Activated CD8-positive, alpha-beta memory T cell treated with anti-CD3 and anti-CD28 coated beads, Interleukin-2, amount 10 ng/mL, durations not matched to agents 7 days and 5 days (primary cell): ENCODE measurements at regions not wholly inside any gene's neighbourhood (a gene's known extent, or its start where the extent isn't known, plus 50 kb on each side); places are given as distances from the start of the nearest gene placed in this dataset.
"Not testable (repeated sequence)": the region's sequence is repeated elsewhere in the genome, so short reads cannot be mapped to it uniquely, and the experiment has no call there.

ENCODE experiments used
- ATAC-seq: fragments of 150-1000 bp; cut with Tn5 transposase; one replicate; pipeline ENCODE4 v1.10.0; 2021; ENCODE audit warnings: moderate library complexity
- CTCF ChIA-PET: fragments of 350-600 bp; sonication (Branson Sonifier 250); formaldehyde crosslinking; loops from one replicate; lab custom pipeline; 2021; ENCODE audit warnings: antibody characterized with exemption; lab: Charles Lee
- DNase-seq: peaks from one replicate; pipeline ENCODE4 v3.0.0-alpha.2; 2020
- H3K27ac Mint-ChIP-seq: one replicate; pipeline ENCODE4 v1.8.0; 2021; ENCODE audit warnings: mild to moderate bottlenecking, mixed read lengths
- H3K27me3 Mint-ChIP-seq: one replicate; pipeline ENCODE4 v1.8.0; 2021; ENCODE audit warnings: mixed read lengths
- H3K36me3 Mint-ChIP-seq: one replicate; pipeline ENCODE4 v1.8.0; 2021; ENCODE audit warnings: mild to moderate bottlenecking, mixed read lengths
- H3K4me1 Mint-ChIP-seq: one replicate; pipeline ENCODE4 v1.8.0; 2021; ENCODE audit warnings: mixed read lengths
- H3K4me3 Mint-ChIP-seq: one replicate; pipeline ENCODE4 v1.8.0; 2021; ENCODE audit warnings: mild to moderate bottlenecking, moderate library complexity, mixed read lengths
- H3K9me3 Mint-ChIP-seq: one replicate; pipeline ENCODE4 v1.8.0; 2022; ENCODE audit warnings: low read depth, mixed read lengths

GRCh38 chr15:67925182-67925581 is 85.3 kb upstream of the RNU6-1 start:
- DNase-seq = no peak
- Mint-ChIP-seq H3K36me3 (no peaks in the 10 kb centered on the region), H3K27ac (no peak overlapping the region), H3K4me1 (no peaks in the 10 kb centered on the region), H3K4me3 (no peak overlapping the region), H3K9me3 (peaks cover 3% of the 10 kb centered on the region), H3K27me3 (no peaks in the 10 kb centered on the region)
- ATAC-seq = no peak
- CTCF ChIA-PET = no interaction called here

GRCh38 chr15:67927501-67928168 is 87.8 kb upstream of the RNU6-1 start:
- no peaks in the 10 kb centered on the region for H3K4me1 Mint-ChIP-seq
- no peak for ATAC-seq
- H3K9me3 Mint-ChIP-seq = peaks cover 3% of the 10 kb centered on the region
- CTCF ChIA-PET = no interaction called here
- H3K4me3 Mint-ChIP-seq = no peak overlapping the region
- no peak for DNase-seq
- H3K27me3 Mint-ChIP-seq = no peaks in the 10 kb centered on the region
- no peak overlapping the region for H3K27ac Mint-ChIP-seq
- no peaks in the 10 kb centered on the region for H3K36me3 Mint-ChIP-seq

DNA sequence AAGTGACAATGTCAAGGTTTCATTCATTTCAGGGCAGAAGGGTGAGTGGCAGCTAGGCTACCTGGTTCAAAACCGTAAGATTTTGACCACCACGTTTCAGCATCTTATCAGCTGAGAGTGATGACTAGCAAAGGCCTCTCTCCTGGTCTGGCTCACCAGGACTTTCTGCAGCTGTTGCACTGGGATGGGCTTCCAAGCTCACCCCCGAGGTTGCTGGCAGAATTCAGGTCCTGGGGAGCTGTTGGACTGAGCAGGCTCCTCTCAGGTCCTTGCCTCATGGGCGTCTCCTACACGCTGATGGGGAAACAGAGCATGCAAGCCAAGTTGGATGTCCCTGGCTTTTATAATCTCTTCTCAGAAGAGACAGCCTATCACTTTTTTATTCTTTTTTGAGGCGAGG is 88.8 kb upstream of the RNU6-1 start:
- Mint-ChIP-seq H3K27me3 (no peaks in the 10 kb centered on the region), H3K4me3 (no peak overlapping the region), H3K9me3 (peaks cover 3% of the 10 kb centered on the region), H3K4me1 (no peaks in the 10 kb centered on the region), H3K36me3 (no peaks in the 10 kb centered on the region), H3K27ac (no peak overlapping the region)
- DNase-seq (no peak), ATAC-seq (no peak)
- CTCF ChIA-PET = no interaction called here

GRCh38 chr15:67930720-67931119 is 90.9 kb upstream of the RNU6-1 start:
- H3K4me1 Mint-ChIP-seq = no peaks in the 10 kb centered on the region
- no peak for DNase-seq
- H3K27ac Mint-ChIP-seq = no peak overlapping the region
- no peaks in the 10 kb centered on the region for H3K9me3 Mint-ChIP-seq
- H3K27me3 Mint-ChIP-seq = no peaks in the 10 kb centered on the region
- CTCF ChIA-PET = interaction anchor here (1.3 kb wide), 1 partner anchor 15 kb away, joined by 3 read pairs; no protein-coding TSS in a partner anchor
- no peaks in the 10 kb centered on the region for H3K36me3 Mint-ChIP-seq
- ATAC-seq = no peak
- no peak overlapping the region for H3K4me3 Mint-ChIP-seq

GRCh38 chr15:67931861-67932260 is 92.0 kb upstream of the RNU6-1 start:
- Mint-ChIP-seq H3K4me1 (no peaks in the 10 kb centered on the region), H3K4me3 (no peak overlapping the region)
- CTCF ChIA-PET = no interaction called here

GRCh38 chr15:67934126-67934525 is 94.3 kb upstream of the RNU6-1 start:
- ATAC-seq = not testable (repeated sequence)

More at GRCh38 chr15:67931861-67932260, 92.0 kb upstream of the RNU6-1 start:
- no peak overlapping the region for H3K27ac Mint-ChIP-seq
- ATAC-seq (no peak), DNase-seq (no peak)
- H3K36me3 Mint-ChIP-seq = no peaks in the 10 kb centered on the region
- no peaks in the 10 kb centered on the region for H3K9me3 Mint-ChIP-seq
- no peaks in the 10 kb centered on the region for H3K27me3 Mint-ChIP-seq

GRCh38 chr15:67935244-67935643 is 95.4 kb upstream of the RNU6-1 start:
- no peaks in the 10 kb centered on the region for H3K9me3 Mint-ChIP-seq
- H3K4me3 Mint-ChIP-seq = no peak overlapping the region
- H3K4me1 Mint-ChIP-seq = no peaks in the 10 kb centered on the region
- no peaks in the 10 kb centered on the region for H3K36me3 Mint-ChIP-seq
- H3K27ac Mint-ChIP-seq = no peak overlapping the region
- ATAC-seq (no peak), DNase-seq (no peak)
- H3K27me3 Mint-ChIP-seq = no peaks in the 10 kb centered on the region
- CTCF ChIA-PET = interaction anchor here (0.7 kb wide), 1 partner anchor 400 kb away, joined by 4 read pairs; no protein-coding TSS in a partner anchor

More at GRCh38 chr15:67934126-67934525, 94.3 kb upstream of the RNU6-1 start:
- CTCF ChIA-PET, H3K27ac Mint-ChIP-seq, DNase-seq, H3K4me3 Mint-ChIP-seq, H3K36me3 Mint-ChIP-seq, H3K9me3 Mint-ChIP-seq, H3K27me3 Mint-ChIP-seq, H3K4me1 Mint-ChIP-seq: not testable (repeated sequence)

DNA sequence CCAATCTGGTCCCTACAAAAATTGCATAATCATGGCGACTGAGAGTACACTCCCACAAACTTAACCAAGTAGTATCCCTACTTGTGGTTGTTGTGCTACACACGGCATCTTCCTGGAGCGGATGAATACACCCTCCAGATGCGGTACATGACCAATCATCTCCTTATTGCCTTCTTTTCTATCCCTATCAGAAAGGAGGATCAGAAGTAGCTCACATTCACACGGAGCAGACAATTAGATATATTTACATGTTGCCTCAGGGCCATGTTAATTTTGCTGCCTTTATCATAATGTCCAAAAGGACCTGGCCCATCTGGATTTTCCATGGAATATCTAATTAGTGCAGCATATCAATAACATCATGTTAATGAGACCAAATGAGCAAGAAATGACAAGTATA is 96.4 kb upstream of the RNU6-1 start:
- CTCF ChIA-PET = no interaction called here
- Mint-ChIP-seq H3K27me3 (no peaks in the 10 kb centered on the region), H3K4me1 (no peaks in the 10 kb centered on the region), H3K27ac (no peak overlapping the region), H3K4me3 (no peak overlapping the region), H3K9me3 (no peaks in the 10 kb centered on the region), H3K36me3 (no peaks in the 10 kb centered on the region)
- ATAC-seq (no peak), DNase-seq (no peak)

GRCh38 chr15:67937153-67937761 is 97.4 kb upstream of the RNU6-1 start:
- CTCF ChIA-PET = no interaction called here
- no peaks in the 10 kb centered on the region for H3K4me1 Mint-ChIP-seq
- DNase-seq = no peak
- H3K27ac Mint-ChIP-seq = no peak overlapping the region
- H3K27me3 Mint-ChIP-seq = no peaks in the 10 kb centered on the region
- ATAC-seq = no peak
- no peak overlapping the region for H3K4me3 Mint-ChIP-seq
- H3K36me3 Mint-ChIP-seq = no peaks in the 10 kb centered on the region
- no peaks in the 10 kb centered on the region for H3K9me3 Mint-ChIP-seq

DNA sequence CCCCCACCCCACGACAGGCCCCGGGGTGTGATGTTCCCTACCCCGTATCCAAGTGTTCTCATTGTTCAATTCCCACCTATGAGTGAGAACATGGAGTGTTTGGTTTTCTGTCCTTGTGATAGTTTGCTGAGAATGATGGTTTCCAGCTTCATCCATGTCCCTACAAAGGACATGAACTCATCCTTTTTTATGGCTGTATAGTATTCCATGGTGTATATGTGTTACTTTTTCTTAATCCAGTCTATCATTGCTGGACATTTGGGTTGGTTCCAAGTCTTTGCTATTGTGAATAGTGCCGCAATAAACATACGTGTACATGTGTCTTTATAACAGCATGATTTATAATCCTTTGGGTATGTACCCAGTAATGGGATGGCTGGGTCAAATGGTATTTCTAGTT is 99.3 kb upstream of the RNU6-1 start:
- H3K27ac Mint-ChIP-seq, H3K36me3 Mint-ChIP-seq, H3K9me3 Mint-ChIP-seq, DNase-seq, CTCF ChIA-PET, ATAC-seq, H3K4me3 Mint-ChIP-seq, H3K27me3 Mint-ChIP-seq, H3K4me1 Mint-ChIP-seq: not testable (repeated sequence)

- H3K27ac Mint-ChIP-seq, CTCF ChIA-PET, H3K4me1 Mint-ChIP-seq, DNase-seq, H3K36me3 Mint-ChIP-seq, ATAC-seq, H3K9me3 Mint-ChIP-seq, H3K4me3 Mint-ChIP-seq, H3K27me3 Mint-ChIP-seq: not testable (repeated sequence)
These were observed 99.9 kb upstream of the RNU6-1 start for GRCh38 chr15:67939588-67940323.

DNA sequence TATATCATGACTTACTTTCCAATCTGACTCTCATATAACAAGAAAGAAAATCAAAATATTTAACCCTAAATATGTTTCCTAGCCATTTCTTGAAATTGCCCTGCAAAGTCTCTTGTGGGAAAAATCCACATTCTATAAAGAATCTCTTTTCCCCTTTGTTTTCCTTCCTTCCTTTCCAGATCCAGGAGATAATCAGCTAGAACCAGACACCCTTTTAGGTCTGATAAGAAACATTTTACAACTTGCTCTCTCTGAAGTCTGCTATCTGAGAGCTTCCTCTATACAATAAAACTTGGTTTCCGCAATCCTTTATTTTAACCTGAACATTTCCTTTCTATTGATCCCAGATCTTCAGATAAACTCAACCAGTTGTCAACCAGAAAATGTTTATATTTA is 100.5 kb upstream of the RNU6-1 start:
- DNase-seq (no peak), ATAC-seq (no peak)
- Mint-ChIP-seq H3K4me3 (no peak overlapping the region), H3K4me1 (no peaks in the 10 kb centered on the region), H3K36me3 (no peaks in the 10 kb centered on the region), H3K9me3 (no peaks in the 10 kb centered on the region), H3K27ac (no peak overlapping the region), H3K27me3 (no peaks in the 10 kb centered on the region)
- CTCF ChIA-PET = no interaction called here

- Mint-ChIP-seq H3K4me1 (peaks cover 9% of the 10 kb centered on the region), H3K4me3 (no peak overlapping the region), H3K9me3 (no peaks in the 10 kb centered on the region), H3K36me3 (no peaks in the 10 kb centered on the region), H3K27me3 (no peaks in the 10 kb centered on the region), H3K27ac (no peak overlapping the region)
- no peak for DNase-seq
- CTCF ChIA-PET = no interaction called here
- ATAC-seq = no peak
These were observed 101.9 kb upstream of the RNU6-1 start for GRCh38 chr15:67941648-67942310.
